ENCODE measurements at regions not wholly inside any gene's neighbourhood (a gene's known extent, or its start where the extent isn't known, plus 50 kb on each side); places are given as distances from the start of the nearest gene placed in this dataset.

DNA sequence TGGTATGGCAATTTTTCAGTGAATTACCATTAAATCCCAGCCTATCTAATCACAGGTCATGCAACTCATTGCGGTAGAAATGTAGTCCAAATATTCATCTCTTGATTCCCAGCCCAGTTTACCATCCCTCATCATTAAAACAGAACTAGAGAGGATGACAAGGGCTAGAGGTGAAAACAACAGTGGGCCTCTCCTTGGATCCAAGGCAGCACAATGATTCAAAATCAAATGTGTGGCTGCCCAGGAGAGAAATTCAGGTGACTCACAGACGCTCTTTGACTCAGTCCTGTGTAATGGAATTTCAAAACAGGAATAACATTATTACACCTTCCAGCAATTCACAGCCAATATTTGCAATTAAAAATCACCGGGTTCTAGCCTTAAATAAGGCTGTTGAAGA is 246.5 kb downstream of the TBL1XR1 start:
- TF ChIP-seq, protein P1, sequence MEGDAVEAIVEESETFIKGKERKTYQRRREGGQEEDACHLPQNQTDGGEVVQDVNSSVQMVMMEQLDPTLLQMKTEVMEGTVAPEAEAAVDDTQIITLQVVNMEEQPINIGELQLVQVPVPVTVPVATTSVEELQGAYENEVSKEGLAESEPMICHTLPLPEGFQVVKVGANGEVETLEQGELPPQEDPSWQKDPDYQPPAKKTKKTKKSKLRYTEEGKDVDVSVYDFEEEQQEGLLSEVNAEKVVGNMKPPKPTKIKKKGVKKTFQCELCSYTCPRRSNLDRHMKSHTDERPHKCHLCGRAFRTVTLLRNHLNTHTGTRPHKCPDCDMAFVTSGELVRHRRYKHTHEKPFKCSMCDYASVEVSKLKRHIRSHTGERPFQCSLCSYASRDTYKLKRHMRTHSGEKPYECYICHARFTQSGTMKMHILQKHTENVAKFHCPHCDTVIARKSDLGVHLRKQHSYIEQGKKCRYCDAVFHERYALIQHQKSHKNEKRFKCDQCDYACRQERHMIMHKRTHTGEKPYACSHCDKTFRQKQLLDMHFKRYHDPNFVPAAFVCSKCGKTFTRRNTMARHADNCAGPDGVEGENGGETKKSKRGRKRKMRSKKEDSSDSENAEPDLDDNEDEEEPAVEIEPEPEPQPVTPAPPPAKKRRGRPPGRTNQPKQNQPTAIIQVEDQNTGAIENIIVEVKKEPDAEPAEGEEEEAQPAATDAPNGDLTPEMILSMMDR (IDR thresholded peaks at IDR 0.05; ENCODE audit: borderline replicate concordance, extremely low read depth, low read length, poor library complexity, severe bottlenecking), result no peak
- no peak for TF ChIP-seq EZH2 (IDR thresholded peaks at IDR 0.05; ENCODE audit: borderline replicate concordance, low read depth, low read length, severe bottlenecking)
- H3K9ac ChIP-seq (ENCODE audit: low read depth, low read length), result no peak overlapping the region
- ATAC-seq (ENCODE audit: insufficient read depth, low read depth) (no peak), DNase-seq (no peak)
- H3K27me3 ChIP-seq (ENCODE audit: insufficient read depth, low read length, poor library complexity), result no peaks in the 10 kb centered on the region
- no peak overlapping the region for H3K4me2 ChIP-seq (ENCODE audit: insufficient read depth, low read length)
- no peaks in the 10 kb centered on the region for H3K79me2 ChIP-seq (ENCODE audit: insufficient read depth, low read length)
- H3K27ac ChIP-seq (ENCODE audit: low read length), result no peak overlapping the region
- H3K36me3 ChIP-seq (ENCODE audit: insufficient read depth, low read length), result no peaks in the 10 kb centered on the region
- H4K20me1 ChIP-seq (ENCODE audit: insufficient read depth, low read length), result no peaks in the 10 kb centered on the region
- no peak overlapping the region for H2AFZ ChIP-seq (ENCODE audit: low read depth, low read length)
- no peak overlapping the region for H3K4me3 ChIP-seq (ENCODE audit: low read depth in 1 of 2, low read length in 2 of 2)
- no peaks in the 10 kb centered on the region for H3K9me3 ChIP-seq (ENCODE audit: insufficient read depth, low read length, severe bottlenecking)
- H3K4me1 ChIP-seq (ENCODE audit: insufficient read depth, low read length), result peaks cover 10% of the 10 kb centered on the region

GRCh38 chr3:176948151-176948550 is 249.1 kb downstream of the TBL1XR1 start:
- DNase-seq (no peak), ATAC-seq (ENCODE audit: insufficient read depth, low read depth) (no peak; the same call in 2 of the 3 replicates)
- Histone ChIP-seq H4K20me1 (ENCODE audit: insufficient read depth, low read length) (no peaks in the 10 kb centered on the region), H2AFZ (ENCODE audit: low read depth, low read length) (no peak overlapping the region), H3K36me3 (ENCODE audit: insufficient read depth, low read length) (no peaks in the 10 kb centered on the region), H3K79me2 (ENCODE audit: insufficient read depth, low read length) (no peaks in the 10 kb centered on the region), H3K9me3 (ENCODE audit: insufficient read depth, low read length, severe bottlenecking) (no peaks in the 10 kb centered on the region), H3K4me2 (ENCODE audit: insufficient read depth, low read length) (no peak overlapping the region), H3K9ac (ENCODE audit: low read depth, low read length) (no peak overlapping the region), H3K27me3 (ENCODE audit: insufficient read depth, low read length, poor library complexity) (no peaks in the 10 kb centered on the region), H3K4me1 (ENCODE audit: insufficient read depth, low read length) (peaks cover 10% of the 10 kb centered on the region), H3K4me3 (ENCODE audit: low read depth in 1 of 2, low read length in 2 of 2) (no peak overlapping the region), H3K27ac (ENCODE audit: low read length) (no peak overlapping the region)
- TF ChIP-seq EZH2 (IDR thresholded peaks at IDR 0.05; ENCODE audit: borderline replicate concordance, low read depth, low read length, severe bottlenecking), result no peak
- TF ChIP-seq, protein P1 (IDR thresholded peaks at IDR 0.05; ENCODE audit: borderline replicate concordance, extremely low read depth, low read length, poor library complexity, severe bottlenecking), result no peak

- Histone ChIP-seq H3K79me2 (ENCODE audit: insufficient read depth, low read length) (no peaks in the 10 kb centered on the region), H3K9me3 (ENCODE audit: insufficient read depth, low read length, severe bottlenecking) (no peaks in the 10 kb centered on the region), H4K20me1 (ENCODE audit: insufficient read depth, low read length) (no peaks in the 10 kb centered on the region), H3K9ac (ENCODE audit: low read depth, low read length) (no peak overlapping the region), H3K36me3 (ENCODE audit: insufficient read depth, low read length) (no peaks in the 10 kb centered on the region), H3K4me1 (ENCODE audit: insufficient read depth, low read length) (peaks cover 18% of the 10 kb centered on the region), H3K27me3 (ENCODE audit: insufficient read depth, low read length, poor library complexity) (no peaks in the 10 kb centered on the region), H3K4me2 (ENCODE audit: insufficient read depth, low read length) (no peak overlapping the region), H3K27ac (ENCODE audit: low read length) (no peak overlapping the region), H3K4me3 (ENCODE audit: low read depth in 1 of 2, low read length in 2 of 2) (no peak overlapping the region), H2AFZ (ENCODE audit: low read depth, low read length) (no peak overlapping the region)
- no peak for DNase-seq
- no peak for ATAC-seq (ENCODE audit: insufficient read depth, low read depth)
- TF ChIP-seq, protein P1 (IDR thresholded peaks at IDR 0.05; ENCODE audit: borderline replicate concordance, extremely low read depth, low read length, poor library complexity, severe bottlenecking), result no peak
- TF ChIP-seq EZH2 (IDR thresholded peaks at IDR 0.05; ENCODE audit: borderline replicate concordance, low read depth, low read length, severe bottlenecking), result no peak
Observed at GRCh38 chr3:176946202-176946601, 251.1 kb downstream of the TBL1XR1 start.

DNA sequence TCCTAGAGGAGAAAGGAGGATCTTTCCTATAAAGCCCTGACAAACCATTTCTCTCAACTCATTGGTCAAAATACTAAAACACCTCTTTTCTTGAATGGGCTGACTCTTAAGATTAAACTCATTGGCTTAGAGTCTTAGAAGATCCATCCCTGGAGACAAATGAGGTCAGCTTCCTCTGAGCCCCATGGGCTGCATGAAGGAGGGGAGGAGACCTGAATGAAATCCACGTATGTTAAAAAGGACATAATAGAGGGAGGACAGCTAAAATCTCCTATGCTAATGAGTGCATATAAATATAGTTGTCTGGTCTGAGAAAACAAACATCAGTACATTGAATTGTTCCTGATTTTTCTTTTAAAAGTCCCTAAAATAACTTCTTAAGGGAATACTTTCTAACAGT is 255.0 kb downstream of the TBL1XR1 start:
- H3K9me3 ChIP-seq (ENCODE audit: insufficient read depth, low read length, severe bottlenecking), result no peaks in the 10 kb centered on the region
- no peaks in the 10 kb centered on the region for H3K27me3 ChIP-seq (ENCODE audit: insufficient read depth, low read length, poor library complexity)
- H3K36me3 ChIP-seq (ENCODE audit: insufficient read depth, low read length), result no peaks in the 10 kb centered on the region
- ATAC-seq (ENCODE audit: insufficient read depth, low read depth) (no peak), DNase-seq (no peak)
- TF ChIP-seq, protein P1 (IDR thresholded peaks at IDR 0.05; ENCODE audit: borderline replicate concordance, extremely low read depth, low read length, poor library complexity, severe bottlenecking), result no peak
- no peak for TF ChIP-seq EZH2 (IDR thresholded peaks at IDR 0.05; ENCODE audit: borderline replicate concordance, low read depth, low read length, severe bottlenecking)
- H3K4me1 ChIP-seq (ENCODE audit: insufficient read depth, low read length), result peaks cover 12% of the 10 kb centered on the region; the same call in 1 of the 2 replicates
- H4K20me1 ChIP-seq (ENCODE audit: insufficient read depth, low read length), result no peaks in the 10 kb centered on the region
- no peak overlapping the region for H3K4me2 ChIP-seq (ENCODE audit: insufficient read depth, low read length)
- H3K9ac ChIP-seq (ENCODE audit: low read depth, low read length), result no peak overlapping the region
- no peak overlapping the region for H2AFZ ChIP-seq (ENCODE audit: low read depth, low read length)
- H3K4me3 ChIP-seq (ENCODE audit: low read depth in 1 of 2, low read length in 2 of 2), result no peak overlapping the region
- no peak overlapping the region for H3K27ac ChIP-seq (ENCODE audit: low read length)
- no peaks in the 10 kb centered on the region for H3K79me2 ChIP-seq (ENCODE audit: insufficient read depth, low read length)
